GM12872 (cell line): ENCODE measurements at regions not wholly inside any gene's neighbourhood (a gene's known extent, or its start where the extent isn't known, plus 50 kb on each side); places are given as distances from the start of the nearest gene placed in this dataset.

Experiments
- CTCF ChIP-seq: IDR thresholded peaks from 3 replicates; pipeline ENCODE4 v1.5.1; 2011; ENCODE audit warnings: low read depth, mild to moderate bottlenecking, low read length, moderate library complexity; ENCODE audit not compliant: insufficient read depth

DNA sequence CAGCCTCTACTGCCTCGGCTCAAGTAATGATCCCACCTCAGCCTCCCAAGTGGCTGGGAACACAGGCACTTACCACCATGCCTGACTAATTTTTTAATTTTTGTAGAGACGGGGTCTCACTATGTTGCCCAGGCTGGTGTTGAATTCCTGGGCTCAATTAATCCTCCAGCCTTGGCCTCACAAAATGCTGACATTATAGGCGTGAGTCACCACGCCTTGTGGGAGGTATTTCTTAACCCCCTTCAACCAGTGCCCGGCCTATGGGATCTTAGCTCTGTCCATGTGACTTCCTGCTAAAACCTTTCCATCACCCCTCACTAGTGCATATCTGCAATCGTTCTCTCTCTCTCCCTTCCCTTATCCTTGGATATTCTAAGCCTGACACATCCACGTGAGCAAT, 86.4 kb downstream of the FOXD2 start:
- TF ChIP-seq CTCF = no peak

GRCh38 chr1:47527653-47528272, 89.9 kb downstream of the FOXD2 start:
- TF ChIP-seq CTCF = peak; percentile 39; the same call in 1 of the 3 replicates

GRCh38 chr1:47529520-47530098, 91.8 kb downstream of the FOXD2 start:
- peak; percentile 55; the same call in 2 of the 3 replicates for TF ChIP-seq CTCF

- no peak for TF ChIP-seq CTCF
Measured at GRCh38 chr1:47532921-47533792, 95.3 kb downstream of the FOXD2 start.

DNA sequence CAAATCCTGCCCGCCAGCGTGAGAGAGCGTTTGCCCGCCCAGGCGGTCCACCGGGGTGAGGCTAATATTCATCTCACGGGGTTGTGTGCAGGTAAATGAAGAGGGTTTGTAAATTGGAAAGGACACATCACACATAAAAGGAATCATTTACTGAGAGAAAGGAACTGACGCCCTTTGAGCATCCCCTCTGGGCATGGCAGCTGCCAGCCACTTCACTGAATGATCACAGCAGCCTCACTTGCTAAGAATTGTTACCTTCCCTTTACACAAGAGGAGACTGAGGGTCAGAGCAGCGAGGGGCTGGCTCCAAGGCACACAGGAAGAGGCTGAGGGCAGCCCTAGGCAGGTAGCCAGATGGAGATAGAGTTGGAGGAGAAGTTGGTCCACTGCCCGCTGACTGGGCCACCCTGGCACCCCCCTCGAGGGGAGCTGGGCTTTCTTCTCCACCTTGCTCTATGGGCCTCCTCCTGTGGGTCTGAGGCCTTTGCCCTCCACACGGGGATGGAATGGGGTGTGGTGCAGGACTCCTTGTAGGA, 96.0 kb downstream of the FOXD2 start:
- no peak for TF ChIP-seq CTCF

DNA sequence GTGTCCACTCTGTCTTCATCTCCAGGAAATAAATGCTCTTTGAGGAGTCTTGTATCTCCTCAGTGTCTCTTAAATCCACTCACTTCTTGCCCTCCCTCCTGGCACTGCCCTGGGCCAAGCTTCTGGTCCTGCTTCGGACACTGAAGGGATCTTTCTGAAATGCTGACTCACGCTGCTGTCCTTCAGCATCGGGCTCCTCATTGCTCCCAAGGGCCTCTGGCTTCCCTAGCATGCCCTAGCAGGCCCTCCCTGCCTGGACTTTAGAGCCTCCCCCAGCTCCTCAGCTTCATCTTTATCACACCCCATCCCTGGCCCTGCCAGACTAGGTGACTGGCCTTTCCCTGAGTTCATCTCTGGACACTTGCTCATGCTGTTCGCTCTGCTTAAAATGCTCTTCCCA, 96.6 kb downstream of the FOXD2 start:
- no peak for TF ChIP-seq CTCF

DNA sequence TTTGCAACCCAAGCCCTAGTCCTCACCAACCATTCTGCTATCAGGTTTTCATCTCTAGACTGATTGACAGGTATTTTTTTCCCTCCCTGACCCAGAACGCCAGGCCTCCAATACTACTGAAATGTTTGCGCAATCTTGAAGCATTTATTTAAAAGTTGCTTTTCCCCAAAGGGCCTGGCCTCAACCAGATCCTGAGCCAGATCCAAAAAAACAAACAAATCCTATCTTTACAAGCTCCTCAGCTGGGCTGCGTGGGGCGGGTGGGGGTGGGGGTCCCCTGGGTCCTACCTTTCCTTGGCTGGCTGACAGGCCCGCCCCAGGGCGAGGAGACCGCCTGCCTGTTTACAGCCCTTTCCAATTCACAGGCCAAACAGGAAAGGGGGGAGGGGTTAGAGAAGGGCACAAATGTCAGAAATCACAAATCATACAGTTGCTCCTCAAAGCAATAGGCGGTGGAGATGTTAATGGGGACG, 98.8 kb downstream of the FOXD2 start:
- no peak for TF ChIP-seq CTCF
